HCT116 (cell line): ENCODE measurements at regions not wholly inside any gene's neighbourhood (a gene's known extent, or its start where the extent isn't known, plus 50 kb on each side); places are given as distances from the start of the nearest gene placed in this dataset.
"Not testable (repeated sequence)": the region's sequence is repeated elsewhere in the genome, so short reads cannot be mapped to it uniquely, and the experiment has no call there.

Experiments
- CEBPB ChIP-seq: IDR thresholded peaks from 2 replicates; pipeline ENCODE4 v1.6.1; 2012; ENCODE audit warnings: low read depth
- EZH2 ChIP-seq: fragments of 200-600 bp; sonication (generic); IDR thresholded peaks from 2 replicates; pipeline ENCODE4 v1.6.1; 2017; ENCODE audit warnings: antibody characterized with exemption, mixed run types
- EZH2phosphoT487 ChIP-seq: fragments of 200-600 bp; IDR thresholded peaks from 2 replicates; pipeline ENCODE4 v1.6.1; 2018; ENCODE audit warnings: antibody characterized with exemption, borderline replicate concordance
- POLR2A ChIP-seq: IDR thresholded peaks from 2 replicates; pipeline ENCODE4 v1.7.0; 2011; ENCODE audit warnings: borderline replicate concordance; ENCODE audit not compliant: insufficient read depth, insufficient read length; ENCODE audit errors: extremely low read depth
- RAD21 ChIP-seq: IDR thresholded peaks from 2 replicates; pipeline ENCODE4 v1.6.1; 2012; ENCODE audit warnings: low read depth, mild to moderate bottlenecking
- REST ChIP-seq: IDR thresholded peaks from 2 replicates; pipeline ENCODE4 v1.6.1; 2012; ENCODE audit warnings: low read depth

- TF ChIP-seq REST, EZH2phosphoT487, CEBPB, RAD21, POLR2A, EZH2: not testable (repeated sequence)
Observed at GRCh38 chr3:32042867-32043266, 61.3 kb downstream of the ZNF860 start.
